ENCODE measurements at regions not wholly inside any gene's neighbourhood (a gene's known extent, or its start where the extent isn't known, plus 50 kb on each side); places are given as distances from the start of the nearest gene placed in this dataset.
A peak's percentile ranks its signal among the peaks of the same experiment; 100 is the strongest.

GRCh38 chr1:8230292-8230621 lies 87.7 kb upstream of the SLC45A1 start (continued):
- no peak for TF ChIP-seq SOX13 (IDR thresholded peaks at IDR 0.05)
- TF ChIP-seq SOX13 (CRISPR knock-in tag; conservative IDR thresholded peaks at IDR 0.05 in 1 of 2, IDR thresholded peaks at IDR 0.05 in 1 of 2): peak in 1 of 2 experiments; percentile 76; a peak in 2 of 4 replicates
- TF ChIP-seq, protein P1, sequence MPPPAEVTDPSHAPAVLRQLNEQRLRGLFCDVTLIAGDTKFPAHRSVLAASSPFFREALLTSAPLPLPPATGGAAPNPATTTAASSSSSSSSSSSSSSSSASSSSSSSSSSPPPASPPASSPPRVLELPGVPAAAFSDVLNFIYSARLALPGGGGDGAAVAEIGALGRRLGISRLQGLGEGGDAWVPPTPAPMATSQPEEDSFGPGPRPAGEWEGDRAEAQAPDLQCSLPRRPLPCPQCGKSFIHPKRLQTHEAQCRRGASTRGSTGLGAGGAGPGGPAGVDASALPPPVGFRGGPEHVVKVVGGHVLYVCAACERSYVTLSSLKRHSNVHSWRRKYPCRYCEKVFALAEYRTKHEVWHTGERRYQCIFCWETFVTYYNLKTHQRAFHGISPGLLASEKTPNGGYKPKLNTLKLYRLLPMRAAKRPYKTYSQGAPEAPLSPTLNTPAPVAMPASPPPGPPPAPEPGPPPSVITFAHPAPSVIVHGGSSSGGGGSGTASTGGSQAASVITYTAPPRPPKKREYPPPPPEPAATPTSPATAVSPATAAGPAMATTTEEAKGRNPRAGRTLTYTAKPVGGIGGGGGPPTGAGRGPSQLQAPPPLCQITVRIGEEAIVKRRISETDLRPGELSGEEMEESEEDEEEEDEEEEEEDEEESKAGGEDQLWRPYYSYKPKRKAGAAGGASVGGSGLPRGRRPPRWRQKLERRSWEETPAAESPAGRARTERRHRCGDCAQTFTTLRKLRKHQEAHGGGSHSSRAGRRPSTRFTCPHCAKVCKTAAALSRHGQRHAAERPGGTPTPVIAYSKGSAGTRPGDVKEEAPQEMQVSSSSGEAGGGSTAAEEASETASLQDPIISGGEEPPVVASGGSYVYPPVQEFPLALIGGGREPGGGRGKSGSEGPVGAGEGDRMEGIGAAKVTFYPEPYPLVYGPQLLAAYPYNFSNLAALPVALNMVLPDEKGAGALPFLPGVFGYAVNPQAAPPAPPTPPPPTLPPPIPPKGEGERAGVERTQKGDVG (CRISPR knock-in tag; IDR thresholded peaks at IDR 0.05; ENCODE audit: borderline replicate concordance): 0 out of 2 replicates have a peak, but pooled peaks have one; percentile 16
- no peak for TF ChIP-seq KLF15 (CRISPR knock-in tag; IDR thresholded peaks at IDR 0.05; ENCODE audit: borderline replicate concordance)
- TF ChIP-seq SOX5 (CRISPR knock-in tag; IDR thresholded peaks at IDR 0.05; ENCODE audit: borderline replicate concordance): peak; percentile 37; the same call in 1 of the 2 replicates
- TF ChIP-seq HOXA3 (CRISPR knock-in tag; IDR thresholded peaks at IDR 0.05): 0 out of 2 replicates have a peak, but pooled peaks have one; percentile 30
- peak; percentile 54; the same call in 1 of the 2 replicates for TF ChIP-seq ZBTB38 (CRISPR knock-in tag; IDR thresholded peaks at IDR 0.05)
- no peak for TF ChIP-seq ZNF138 (CRISPR knock-in tag; IDR thresholded peaks at IDR 0.05; ENCODE audit: low read depth)
- peak; percentile 54 for TF ChIP-seq YY1 (IDR thresholded peaks at IDR 0.05; ENCODE audit: insufficient read depth, insufficient replicate concordance, low read depth, low read length)
- TF ChIP-seq, protein P2, sequence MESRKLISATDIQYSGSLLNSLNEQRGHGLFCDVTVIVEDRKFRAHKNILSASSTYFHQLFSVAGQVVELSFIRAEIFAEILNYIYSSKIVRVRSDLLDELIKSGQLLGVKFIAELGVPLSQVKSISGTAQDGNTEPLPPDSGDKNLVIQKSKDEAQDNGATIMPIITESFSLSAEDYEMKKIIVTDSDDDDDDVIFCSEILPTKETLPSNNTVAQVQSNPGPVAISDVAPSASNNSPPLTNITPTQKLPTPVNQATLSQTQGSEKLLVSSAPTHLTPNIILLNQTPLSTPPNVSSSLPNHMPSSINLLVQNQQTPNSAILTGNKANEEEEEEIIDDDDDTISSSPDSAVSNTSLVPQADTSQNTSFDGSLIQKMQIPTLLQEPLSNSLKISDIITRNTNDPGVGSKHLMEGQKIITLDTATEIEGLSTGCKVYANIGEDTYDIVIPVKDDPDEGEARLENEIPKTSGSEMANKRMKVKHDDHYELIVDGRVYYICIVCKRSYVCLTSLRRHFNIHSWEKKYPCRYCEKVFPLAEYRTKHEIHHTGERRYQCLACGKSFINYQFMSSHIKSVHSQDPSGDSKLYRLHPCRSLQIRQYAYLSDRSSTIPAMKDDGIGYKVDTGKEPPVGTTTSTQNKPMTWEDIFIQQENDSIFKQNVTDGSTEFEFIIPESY (CRISPR knock-in tag; IDR thresholded peaks at IDR 0.05): peak; percentile 62
